T-helper 2 cell treated with Interferon-gamma antibody and Interleukin-4, amounts not matched to agents 5 μg/mL and 100 μg/mL, for 36 hours (primary cell): ENCODE measurements at regions not wholly inside any gene's neighbourhood (a gene's known extent, or its start where the extent isn't known, plus 50 kb on each side); places are given as distances from the start of the nearest gene placed in this dataset.
"Not testable (repeated sequence)": the region's sequence is repeated elsewhere in the genome, so short reads cannot be mapped to it uniquely, and the experiment has no call there.

ENCODE experiments used
- DNase-seq: peaks from one replicate; pipeline ENCODE4 v3.0.0; 2021; ENCODE audit warnings: low spot score
- H3K27ac Mint-ChIP-seq: one replicate; pipeline ENCODE4 v1.8.0; 2021; ENCODE audit warnings: mild to moderate bottlenecking, mixed read lengths
- H3K27me3 Mint-ChIP-seq: one replicate; pipeline ENCODE4 v1.8.0; 2021; ENCODE audit warnings: low read depth, mixed read lengths
- H3K36me3 Mint-ChIP-seq: one replicate; pipeline ENCODE4 v1.8.0; 2021; ENCODE audit warnings: low read depth, mixed read lengths
- H3K4me1 Mint-ChIP-seq: one replicate; pipeline ENCODE4 v1.8.0; 2021; ENCODE audit warnings: low read depth, mixed read lengths
- H3K4me3 Mint-ChIP-seq: one replicate; pipeline ENCODE4 v1.8.0; 2022; ENCODE audit warnings: mild to moderate bottlenecking, moderate library complexity, mixed read lengths
- H3K9me3 Mint-ChIP-seq: one replicate; pipeline ENCODE4 v1.8.0; 2021; ENCODE audit warnings: mixed read lengths

DNA sequence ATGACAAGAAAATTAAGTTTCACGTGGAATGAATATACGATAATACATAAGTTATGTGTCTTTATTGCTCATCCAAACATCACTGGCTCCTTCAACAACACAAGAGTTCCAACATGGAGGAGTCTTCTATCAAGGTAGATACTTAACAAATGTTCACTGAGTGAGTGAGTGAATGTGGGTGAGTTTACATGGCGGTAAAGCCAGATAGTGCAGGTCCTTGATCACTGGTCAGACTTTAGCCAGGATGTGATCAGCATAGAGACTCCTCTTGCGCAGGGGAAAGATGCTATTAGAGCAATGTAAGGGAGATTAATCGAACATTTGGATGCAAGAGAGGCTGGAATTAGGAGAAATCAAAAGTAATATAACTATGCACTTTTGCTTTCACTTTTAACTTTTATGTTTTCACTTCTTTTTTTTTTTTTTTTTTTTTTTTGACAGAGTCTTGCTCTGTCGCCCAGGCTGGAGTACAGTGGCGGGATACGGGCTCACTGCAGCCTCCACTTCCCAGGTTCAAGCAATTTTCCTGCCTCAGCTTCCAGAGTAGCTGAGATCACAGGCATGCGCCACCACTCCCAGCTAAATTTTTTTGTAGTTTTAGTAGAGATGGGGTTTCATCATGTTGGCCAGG lies 249.0 kb upstream of the ID2 start:
- H3K4me3 Mint-ChIP-seq, result peak overlapping the region; percentile 72
- H3K27ac Mint-ChIP-seq, result peak overlapping the region; percentile 89
- H3K9me3 Mint-ChIP-seq, result no peaks in the 10 kb centered on the region
- H3K36me3 Mint-ChIP-seq, result peaks cover 1% of the 10 kb centered on the region
- DNase-seq, result no peak
- H3K4me1 Mint-ChIP-seq, result peaks cover 8% of the 10 kb centered on the region
- peaks cover 2% of the 10 kb centered on the region for H3K27me3 Mint-ChIP-seq

DNA sequence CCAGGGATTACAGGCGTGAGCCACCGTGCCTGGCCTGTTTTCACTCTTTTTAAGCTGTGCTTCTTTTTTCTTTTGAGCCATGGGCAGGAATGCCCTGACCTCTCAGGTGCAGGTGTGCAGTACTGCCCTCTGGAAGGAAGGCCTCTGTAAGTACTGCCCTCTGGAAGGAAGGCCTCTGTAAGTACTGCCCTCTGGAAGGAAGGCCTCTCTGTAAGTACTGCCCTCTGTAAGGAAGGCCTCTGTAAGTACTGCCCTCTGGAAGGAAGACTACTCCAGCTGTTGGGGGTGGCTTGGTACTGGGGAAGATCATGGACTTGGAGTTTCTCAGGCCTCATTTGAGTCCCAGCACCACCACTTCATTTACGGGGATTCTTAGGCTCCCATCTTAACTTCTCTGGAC lies 248.5 kb upstream of the ID2 start:
- H3K4me3 Mint-ChIP-seq, result peak overlapping the region; percentile 4
- H3K9me3 Mint-ChIP-seq, result no peaks in the 10 kb centered on the region
- DNase-seq, result no peak
- H3K27ac Mint-ChIP-seq, result no peak overlapping the region
- H3K27me3 Mint-ChIP-seq, result no peaks in the 10 kb centered on the region
- H3K4me1 Mint-ChIP-seq, result peaks cover 8% of the 10 kb centered on the region
- peaks cover 1% of the 10 kb centered on the region for H3K36me3 Mint-ChIP-seq

DNA sequence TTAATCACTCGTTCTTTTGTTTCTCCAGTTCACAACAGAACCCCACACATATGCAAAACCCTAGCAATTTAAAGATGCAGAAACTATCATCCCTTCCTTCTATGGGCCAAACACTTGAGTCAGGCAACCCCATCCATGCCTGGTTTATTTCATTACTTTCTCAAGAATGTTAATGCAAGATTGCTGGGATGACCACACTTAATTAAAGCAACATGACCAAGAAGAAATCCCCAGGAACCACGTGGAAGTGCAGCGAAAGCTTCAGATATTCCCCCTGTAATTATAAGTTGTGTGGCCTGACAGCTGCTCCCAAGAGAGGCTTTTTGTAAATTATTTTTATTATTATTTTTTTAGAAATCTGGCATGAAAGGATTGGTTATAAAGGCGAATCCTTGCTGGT lies 246.2 kb upstream of the ID2 start:
- no peaks in the 10 kb centered on the region for H3K27me3 Mint-ChIP-seq
- H3K36me3 Mint-ChIP-seq, result peaks cover 1% of the 10 kb centered on the region
- peaks cover 13% of the 10 kb centered on the region for H3K4me1 Mint-ChIP-seq
- H3K27ac Mint-ChIP-seq, result no peak overlapping the region
- H3K4me3 Mint-ChIP-seq, result no peak overlapping the region
- DNase-seq, result no peak
- H3K9me3 Mint-ChIP-seq, result no peaks in the 10 kb centered on the region

DNA sequence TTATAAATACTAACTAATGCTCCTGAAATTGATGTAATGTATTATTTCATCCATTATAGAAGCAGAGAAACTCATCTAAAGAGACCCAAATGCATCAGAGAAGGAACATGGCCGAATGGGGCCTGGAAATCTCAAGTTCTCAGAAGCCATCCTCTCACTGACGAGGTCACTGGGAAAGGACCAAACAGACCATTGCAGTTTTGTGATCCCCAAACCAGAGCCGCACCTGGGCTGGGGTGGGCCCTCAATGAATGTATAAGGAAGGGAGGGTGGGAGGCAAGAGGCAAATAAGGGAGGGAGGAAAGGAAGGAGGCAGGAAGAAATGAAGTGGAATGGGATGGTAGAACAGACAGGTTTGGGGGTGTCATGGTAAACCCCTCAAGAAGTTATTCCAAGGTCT lies 245.3 kb upstream of the ID2 start:
- Mint-ChIP-seq H3K4me1 (peaks cover 12% of the 10 kb centered on the region), H3K27ac (no peak overlapping the region), H3K27me3 (peaks cover 4% of the 10 kb centered on the region), H3K4me3 (no peak overlapping the region), H3K9me3 (no peaks in the 10 kb centered on the region), H3K36me3 (no peaks in the 10 kb centered on the region)
- DNase-seq, result no peak

DNA sequence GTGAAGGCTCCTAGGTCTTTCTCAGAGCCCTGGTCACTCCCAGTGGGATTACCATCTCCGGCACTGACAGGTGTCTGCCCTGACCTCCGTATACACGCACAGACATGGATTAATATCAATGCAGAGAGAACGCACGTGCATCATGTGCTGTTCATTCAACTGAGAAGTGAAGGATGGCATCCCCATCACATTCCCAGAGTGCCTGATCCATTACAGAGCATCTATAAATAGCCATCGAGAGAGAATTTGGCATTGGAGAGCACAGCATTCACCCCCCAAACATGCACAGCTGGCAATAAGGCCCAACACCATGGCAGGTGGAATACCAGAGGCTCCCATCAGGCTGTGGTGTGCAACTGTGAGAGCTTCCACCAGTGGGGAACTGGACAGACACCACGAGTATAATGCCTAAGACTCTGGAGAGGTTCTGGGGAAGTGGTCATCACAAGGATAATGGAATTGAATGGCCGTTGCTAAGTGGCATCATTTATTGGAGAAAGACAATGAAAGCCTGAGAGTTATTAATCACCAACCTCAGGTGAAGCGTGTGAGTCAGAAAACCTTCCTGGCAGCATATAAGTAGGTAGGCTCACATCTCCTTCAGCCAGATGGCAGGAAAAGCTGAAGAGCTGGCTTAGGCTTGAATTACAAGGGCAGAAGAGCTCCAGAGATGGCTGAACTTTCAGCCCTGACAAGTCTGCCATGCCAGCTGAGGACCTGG lies 244.5 kb upstream of the ID2 start:
- H3K27me3 Mint-ChIP-seq, result peaks cover 11% of the 10 kb centered on the region
- H3K4me1 Mint-ChIP-seq, result peaks cover 17% of the 10 kb centered on the region
- H3K9me3 Mint-ChIP-seq, result no peaks in the 10 kb centered on the region
- H3K27ac Mint-ChIP-seq, result no peak overlapping the region
- H3K4me3 Mint-ChIP-seq, result no peak overlapping the region
- no peak for DNase-seq
- H3K36me3 Mint-ChIP-seq, result no peaks in the 10 kb centered on the region

DNA sequence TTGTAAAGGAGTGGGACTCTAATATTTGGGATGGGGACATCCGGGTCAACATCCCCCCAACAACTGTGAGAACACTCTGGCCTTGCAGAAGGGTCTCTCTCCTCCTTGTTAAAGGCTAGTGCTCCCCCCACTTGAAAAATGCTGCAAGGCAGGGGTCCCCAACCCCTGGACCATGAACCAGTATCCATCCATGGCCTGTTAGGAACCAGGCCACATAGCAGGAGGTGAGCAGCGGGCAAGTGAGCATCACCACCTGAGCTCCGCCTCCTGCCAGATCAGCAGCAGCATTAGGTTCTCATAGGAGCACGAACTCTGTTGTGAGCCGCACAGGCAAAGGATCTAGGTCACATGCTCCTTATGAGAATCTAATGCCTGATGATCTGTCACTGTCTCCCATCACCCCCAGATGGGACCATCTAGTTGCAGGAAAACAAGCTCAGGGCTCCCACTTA lies 243.9 kb upstream of the ID2 start:
- no peak for DNase-seq
- Mint-ChIP-seq H3K27ac (no peak overlapping the region), H3K9me3 (no peaks in the 10 kb centered on the region), H3K36me3 (no peaks in the 10 kb centered on the region), H3K4me3 (no peak overlapping the region), H3K4me1 (peaks cover 20% of the 10 kb centered on the region), H3K27me3 (peaks cover 16% of the 10 kb centered on the region)

DNA sequence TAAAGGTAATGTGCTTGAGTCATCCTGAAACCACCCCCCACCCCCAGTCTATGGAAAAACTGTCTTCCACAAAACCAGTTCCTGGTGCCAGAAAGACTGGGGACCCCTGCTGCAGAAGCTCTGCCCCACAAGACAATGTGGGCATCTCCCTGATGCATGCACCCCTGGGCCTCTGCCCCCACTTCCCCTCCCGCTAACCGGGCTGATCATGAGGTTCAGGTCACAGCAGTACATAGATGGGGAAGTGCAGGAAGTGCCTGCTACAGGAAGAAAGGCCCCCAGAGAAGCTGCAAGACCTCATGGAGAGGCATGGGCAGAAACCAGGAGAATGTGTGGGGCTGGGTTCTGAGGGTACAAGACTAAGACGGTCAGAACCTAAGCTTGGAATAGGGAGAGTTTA lies 243.4 kb upstream of the ID2 start:
- Mint-ChIP-seq H3K27me3 (peaks cover 20% of the 10 kb centered on the region), H3K27ac (no peak overlapping the region), H3K4me1 (peaks cover 23% of the 10 kb centered on the region), H3K36me3 (no peaks in the 10 kb centered on the region), H3K9me3 (no peaks in the 10 kb centered on the region), H3K4me3 (no peak overlapping the region)
- DNase-seq, result no peak

DNA sequence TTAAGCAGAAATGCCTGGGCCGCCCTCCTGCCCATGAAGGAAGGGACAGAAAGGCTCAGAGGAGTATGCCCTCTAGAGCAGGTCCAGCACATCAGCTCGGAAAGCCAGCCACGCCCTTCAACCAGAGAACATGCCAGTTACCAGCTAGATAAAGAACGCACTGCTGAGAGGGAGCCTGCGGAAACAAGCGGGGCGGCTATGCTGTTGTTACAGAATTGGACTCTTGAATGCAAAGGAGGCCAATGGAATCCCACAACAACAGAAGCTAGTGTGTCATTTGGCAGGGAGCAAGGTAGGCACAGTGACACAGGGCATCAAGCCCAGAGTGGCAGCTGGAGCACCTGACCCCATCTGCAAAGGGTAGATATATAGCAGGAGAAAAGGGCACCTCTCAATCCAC lies 242.9 kb upstream of the ID2 start:
- DNase-seq, result no peak
- H3K36me3 Mint-ChIP-seq, result no peaks in the 10 kb centered on the region
- H3K4me1 Mint-ChIP-seq, result peaks cover 23% of the 10 kb centered on the region
- H3K4me3 Mint-ChIP-seq, result no peak overlapping the region
- H3K27ac Mint-ChIP-seq, result no peak overlapping the region
- no peaks in the 10 kb centered on the region for H3K9me3 Mint-ChIP-seq
- peaks cover 20% of the 10 kb centered on the region for H3K27me3 Mint-ChIP-seq

DNA sequence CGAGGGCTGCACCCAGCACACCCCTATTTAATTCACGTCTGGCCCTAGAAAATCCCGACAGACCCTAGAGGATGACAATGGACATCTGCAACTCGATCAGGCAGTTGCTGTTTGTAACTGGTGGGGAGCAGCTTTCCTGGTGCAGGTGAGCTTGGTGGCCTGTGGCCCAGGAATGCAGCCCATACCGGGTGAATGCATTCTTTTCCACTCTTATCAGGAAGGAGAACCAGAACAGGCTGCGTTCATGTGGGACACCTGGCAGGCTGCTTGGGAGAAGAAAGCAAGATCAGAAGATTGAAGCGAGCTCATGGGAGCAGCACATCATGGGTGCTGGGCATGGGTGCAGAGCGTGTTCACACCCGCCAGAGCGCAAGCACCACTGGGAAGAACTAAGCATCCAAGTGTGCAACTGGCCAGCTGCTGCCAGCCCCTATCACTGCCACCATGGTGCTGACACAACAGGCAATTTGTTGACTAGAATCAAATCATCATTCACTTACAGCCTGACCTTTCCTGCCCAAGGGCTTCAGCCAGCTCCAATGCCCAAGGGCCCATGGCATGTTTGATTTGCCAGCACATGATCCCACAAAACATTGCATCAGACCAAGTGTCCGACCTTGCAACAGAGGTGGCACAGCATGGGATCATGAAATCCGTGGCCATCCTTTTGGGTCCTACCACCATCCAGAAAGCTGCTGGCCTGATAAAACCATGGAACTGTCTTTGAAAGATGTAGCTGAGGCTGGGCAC lies 241.7 kb upstream of the ID2 start:
- Mint-ChIP-seq H3K36me3 (no peaks in the 10 kb centered on the region), H3K4me1 (peaks cover 22% of the 10 kb centered on the region), H3K27ac (no peak overlapping the region), H3K9me3 (no peaks in the 10 kb centered on the region), H3K27me3 (peaks cover 28% of the 10 kb centered on the region), H3K4me3 (no peak overlapping the region)
- DNase-seq, result no peak

DNA sequence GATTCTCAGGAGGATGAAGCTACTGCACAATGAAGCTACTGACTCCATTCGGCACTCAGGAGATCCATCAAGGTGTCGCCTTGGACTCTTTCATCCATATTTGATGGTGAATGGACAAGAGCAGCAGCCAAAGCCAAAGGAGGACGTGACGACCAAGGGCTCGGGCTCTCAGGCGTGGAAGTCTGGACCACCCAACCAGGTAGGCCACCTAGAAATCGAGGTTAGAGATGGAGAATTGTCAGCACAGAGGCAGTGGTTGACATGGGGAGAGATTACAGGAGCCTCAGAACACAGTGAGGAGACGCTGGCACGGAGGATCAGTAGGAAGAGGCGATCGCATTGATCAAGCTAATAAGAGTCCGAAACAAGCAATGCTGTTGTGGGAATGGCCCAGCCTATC lies 240.5 kb upstream of the ID2 start:
- H3K4me3 Mint-ChIP-seq, result no peak overlapping the region
- H3K9me3 Mint-ChIP-seq, result no peaks in the 10 kb centered on the region
- H3K27ac Mint-ChIP-seq, result no peak overlapping the region
- peaks cover 36% of the 10 kb centered on the region for H3K27me3 Mint-ChIP-seq
- H3K4me1 Mint-ChIP-seq, result peaks cover 22% of the 10 kb centered on the region
- H3K36me3 Mint-ChIP-seq, result no peaks in the 10 kb centered on the region
- no peak for DNase-seq

DNA sequence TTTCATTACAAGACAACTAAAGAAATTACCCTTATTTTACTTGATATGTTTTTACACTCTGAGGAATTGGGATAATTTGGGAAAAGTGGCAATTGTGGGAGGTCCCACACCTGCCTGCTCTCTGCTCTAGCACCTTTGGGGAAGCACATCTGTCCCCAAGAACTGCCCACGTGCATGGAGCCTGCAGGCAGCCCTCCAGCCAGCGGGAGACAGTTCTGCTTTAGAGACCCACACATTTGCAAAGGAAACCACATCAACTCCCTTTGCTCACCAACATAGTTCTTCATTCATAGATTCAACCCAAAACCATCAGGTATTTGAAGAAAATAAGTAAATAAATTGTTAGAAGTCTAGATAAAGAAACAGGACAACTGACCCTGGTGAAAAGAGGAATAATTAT lies 239.9 kb upstream of the ID2 start:
- Mint-ChIP-seq H3K36me3 (no peaks in the 10 kb centered on the region), H3K27me3 (peaks cover 37% of the 10 kb centered on the region), H3K4me1 (peaks cover 22% of the 10 kb centered on the region), H3K9me3 (no peaks in the 10 kb centered on the region), H3K27ac (no peak overlapping the region), H3K4me3 (no peak overlapping the region)
- DNase-seq, result no peak

DNA sequence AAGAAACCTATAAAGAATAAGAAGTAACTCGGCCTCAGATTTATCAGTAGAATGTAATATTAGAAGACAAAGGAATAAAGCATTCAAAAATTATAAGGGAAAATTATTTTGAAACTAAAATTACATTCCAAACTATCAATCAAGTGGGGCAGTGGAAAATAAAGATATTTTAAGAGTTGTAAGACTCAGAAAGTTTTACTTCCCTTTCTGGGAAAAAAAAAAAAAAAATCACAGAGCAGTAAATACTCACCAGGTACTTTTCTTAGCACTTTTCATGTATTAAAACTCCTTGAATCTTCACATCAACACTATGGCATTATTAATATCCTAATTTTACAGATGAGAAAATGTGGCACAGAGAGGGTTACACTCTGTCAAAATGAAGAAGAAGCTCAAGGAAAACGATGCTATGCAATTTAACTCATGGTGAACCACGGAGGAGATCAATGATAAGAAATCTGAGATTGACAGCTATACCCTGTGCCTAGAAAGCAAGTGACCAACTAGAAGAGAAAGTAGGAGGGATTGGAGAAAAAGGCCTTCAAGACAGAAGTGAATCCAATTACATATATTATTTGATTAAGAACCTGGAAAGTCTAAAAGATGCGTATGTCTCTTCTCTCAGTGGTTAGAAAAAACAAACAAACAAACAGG lies 238.9 kb upstream of the ID2 start:
- Mint-ChIP-seq H3K4me3 (no peak overlapping the region), H3K4me1 (peaks cover 22% of the 10 kb centered on the region), H3K36me3 (no peaks in the 10 kb centered on the region), H3K9me3 (no peaks in the 10 kb centered on the region), H3K27ac (no peak overlapping the region), H3K27me3 (peaks cover 39% of the 10 kb centered on the region)
- DNase-seq, result no peak

DNA sequence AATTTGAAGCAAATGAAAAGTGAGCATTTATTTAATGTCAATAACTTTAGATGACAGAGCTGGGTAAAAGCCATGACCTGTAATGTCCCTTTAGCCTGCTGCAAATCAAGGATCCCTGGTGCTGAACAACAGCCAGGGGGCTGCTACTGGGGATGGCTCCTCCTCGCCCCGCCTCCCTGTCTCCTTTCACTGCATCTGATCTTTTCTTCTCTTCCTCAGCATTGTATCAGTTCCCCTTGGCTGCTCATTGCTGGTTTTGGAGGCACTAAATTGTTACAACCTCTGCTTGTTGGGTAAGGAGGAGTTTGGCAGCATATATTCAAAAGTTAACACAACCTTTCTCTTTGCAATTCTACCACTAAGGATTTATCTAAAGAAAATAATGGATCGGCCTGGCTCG lies 236.3 kb upstream of the ID2 start:
- no peaks in the 10 kb centered on the region for H3K36me3 Mint-ChIP-seq
- no peaks in the 10 kb centered on the region for H3K9me3 Mint-ChIP-seq
- no peak overlapping the region for H3K4me3 Mint-ChIP-seq
- peaks cover 55% of the 10 kb centered on the region for H3K27me3 Mint-ChIP-seq
- no peak overlapping the region for H3K27ac Mint-ChIP-seq
- H3K4me1 Mint-ChIP-seq, result peaks cover 16% of the 10 kb centered on the region
- DNase-seq, result no peak

DNA sequence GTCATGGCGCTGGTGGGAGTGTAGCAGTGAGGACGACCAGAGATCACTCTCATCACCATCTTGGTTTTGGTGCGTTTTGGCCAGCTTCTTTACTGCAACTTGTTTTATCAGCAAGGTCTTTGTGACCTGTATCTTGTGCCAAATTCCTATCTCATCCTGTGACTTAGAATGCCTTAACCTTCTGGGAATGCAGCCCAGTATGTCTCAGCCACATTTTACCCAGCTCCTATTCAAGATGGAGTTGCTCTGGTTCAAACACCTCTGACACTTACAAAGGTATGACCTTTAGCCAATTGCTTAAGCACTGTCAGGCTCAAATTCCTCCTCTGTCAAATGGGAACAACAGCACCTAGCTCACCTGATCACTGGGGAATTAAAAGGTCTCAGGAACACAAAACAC lies 235.1 kb upstream of the ID2 start:
- DNase-seq, H3K9me3 Mint-ChIP-seq, H3K4me3 Mint-ChIP-seq, H3K36me3 Mint-ChIP-seq, H3K27ac Mint-ChIP-seq: not testable (repeated sequence)
- Mint-ChIP-seq H3K27me3 (peaks cover 50% of the 10 kb centered on the region), H3K4me1 (peaks cover 16% of the 10 kb centered on the region)
